GM18507 (cell line): ENCODE measurements at regions not wholly inside any gene's neighbourhood (a gene's known extent, or its start where the extent isn't known, plus 50 kb on each side); places are given as distances from the start of the nearest gene placed in this dataset.

Source experiments
- DNase-seq: peaks from one replicate; pipeline ENCODE4 v3.0.0; 2011; ENCODE audit warnings: low read depth; ENCODE audit not compliant: insufficient read length; ENCODE audit errors: extremely low spot score
- FAIRE-seq: peaks from 2 replicates; lab custom pipeline; 2011; peaks lifted over from hg19 to GRCh38; lab: Jason Lieb, UNC

DNA sequence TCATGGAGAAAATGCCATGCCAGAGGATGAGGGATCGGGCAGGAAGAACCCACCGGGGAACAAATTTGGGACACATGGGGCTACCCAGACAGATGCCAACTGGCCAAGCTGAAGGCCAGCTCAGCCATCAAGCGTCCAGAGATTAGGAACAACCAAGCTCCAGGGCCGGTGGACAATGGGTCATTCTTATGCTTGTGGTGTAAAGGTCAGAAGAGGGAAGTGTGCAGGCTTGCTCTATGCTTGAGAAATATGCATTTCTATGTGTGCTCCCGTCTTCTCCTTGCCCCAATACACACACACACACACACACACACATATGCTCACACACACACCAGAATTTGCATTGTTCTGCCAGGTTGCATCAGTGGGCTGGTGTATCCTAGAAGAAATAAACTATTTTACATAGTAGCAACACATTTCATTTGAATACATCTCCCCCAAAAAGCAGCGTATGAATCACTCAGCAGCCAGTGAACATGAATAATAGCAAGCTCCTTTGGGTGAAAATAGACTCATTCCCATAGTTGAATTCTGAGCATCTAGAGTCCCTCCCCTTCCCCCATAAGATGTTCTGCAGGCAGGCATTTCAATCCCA is 201.9 kb upstream of the PPARGC1A start:
- no peak for FAIRE-seq

DNA sequence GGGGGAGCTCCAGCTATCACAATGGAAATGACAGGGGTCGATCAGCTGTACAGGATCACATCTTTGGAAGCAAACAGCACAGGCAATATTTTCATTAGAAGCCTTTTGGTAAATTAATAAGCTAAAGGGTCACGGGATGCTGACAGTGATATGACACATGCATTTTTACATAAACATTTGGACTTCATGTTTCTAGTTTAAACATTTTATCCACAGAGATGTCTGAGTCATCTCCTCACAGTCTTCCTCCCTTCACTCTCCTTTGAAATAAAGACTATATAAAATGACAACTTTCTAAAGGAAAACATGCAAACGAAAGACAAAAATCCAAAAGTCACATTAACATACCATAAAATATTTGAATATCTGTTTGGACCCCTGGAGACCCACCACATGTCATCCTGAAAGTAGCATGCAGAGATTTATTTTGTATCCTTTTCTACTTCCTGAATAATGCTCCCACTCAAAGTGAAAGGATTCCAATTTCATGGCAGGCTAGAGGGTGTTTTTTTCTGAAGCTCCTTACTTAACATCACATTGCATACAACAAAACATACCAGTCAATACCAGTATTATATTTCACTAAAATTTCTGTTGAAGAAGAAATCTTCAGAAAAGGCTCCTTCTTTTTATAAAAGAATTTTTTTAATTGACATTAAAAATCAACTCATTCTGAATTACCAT is 200.1 kb upstream of the PPARGC1A start:
- no peak for DNase-seq
- no peak for FAIRE-seq

More for the DNA sequence above, 201.9 kb upstream of the PPARGC1A start:
- no peak for DNase-seq

DNA sequence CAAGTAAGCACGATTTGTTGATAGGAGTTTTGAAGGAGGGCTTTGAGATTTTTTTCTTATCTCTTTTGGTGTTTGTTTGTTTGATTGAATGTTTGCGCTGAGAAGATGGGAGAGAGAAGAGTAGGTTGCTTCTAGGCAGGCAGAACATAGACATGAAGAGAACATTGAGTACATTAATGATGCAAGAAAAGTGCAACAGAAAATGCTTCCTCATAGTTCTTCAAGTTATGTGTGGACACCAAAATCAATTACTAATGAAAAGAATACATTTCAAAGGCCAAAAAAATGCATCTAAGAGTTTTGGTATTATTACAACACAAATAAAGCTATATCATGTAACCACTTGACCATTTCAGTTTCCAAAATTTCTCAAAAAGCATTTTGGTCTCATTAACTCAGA is 191.0 kb upstream of the PPARGC1A start:
- FAIRE-seq (no peak), DNase-seq (no peak)

DNA sequence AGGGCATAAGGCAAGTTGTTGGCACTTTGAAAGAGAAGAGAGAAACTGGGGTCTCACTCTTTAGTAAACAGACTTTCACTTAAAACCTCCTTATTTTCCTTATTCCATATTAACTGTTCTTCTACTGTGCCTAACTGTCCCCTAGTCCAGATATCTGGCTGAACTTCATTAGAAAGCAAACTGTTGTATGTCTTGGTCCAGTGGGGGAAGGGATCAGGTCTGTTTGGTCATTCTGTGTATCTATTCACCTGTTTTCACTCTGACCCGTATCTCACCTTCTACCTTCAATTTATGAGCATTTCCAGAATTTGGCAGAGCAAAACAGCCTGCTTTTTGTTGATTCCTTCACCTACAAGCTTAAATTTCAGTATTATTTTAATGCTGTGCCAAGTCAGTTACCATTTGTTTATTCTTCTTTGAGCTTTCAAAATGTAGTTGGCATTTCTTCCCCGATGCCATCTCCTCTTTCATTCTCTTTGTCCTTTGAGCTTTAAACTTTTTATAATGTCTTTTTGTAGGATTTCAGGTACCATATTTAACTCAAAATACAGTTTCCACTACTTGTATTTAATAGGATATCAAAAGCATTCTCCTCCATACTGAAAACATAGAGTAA is 188.6 kb upstream of the PPARGC1A start:
- no peak for DNase-seq
- no peak for FAIRE-seq

DNA sequence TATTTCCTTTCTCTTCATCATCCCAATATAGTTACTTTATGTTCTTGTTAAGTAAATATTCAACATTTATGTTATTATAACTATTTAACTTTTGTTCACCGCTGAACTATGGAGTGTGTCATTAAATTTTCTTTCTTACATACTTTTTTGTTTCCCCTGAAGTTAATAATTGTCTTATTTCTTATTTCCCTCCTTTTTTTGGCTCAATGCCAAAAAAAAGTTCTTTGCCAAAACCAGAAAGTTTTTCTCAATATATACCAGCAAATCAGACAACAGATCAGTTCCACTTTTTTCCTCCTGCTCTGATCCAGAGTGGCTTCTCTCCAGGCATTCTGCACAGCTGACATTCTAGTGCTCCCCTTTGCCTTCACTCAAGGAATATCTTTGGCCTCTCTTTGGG is 187.0 kb upstream of the PPARGC1A start:
- FAIRE-seq (no peak), DNase-seq (no peak)

DNA sequence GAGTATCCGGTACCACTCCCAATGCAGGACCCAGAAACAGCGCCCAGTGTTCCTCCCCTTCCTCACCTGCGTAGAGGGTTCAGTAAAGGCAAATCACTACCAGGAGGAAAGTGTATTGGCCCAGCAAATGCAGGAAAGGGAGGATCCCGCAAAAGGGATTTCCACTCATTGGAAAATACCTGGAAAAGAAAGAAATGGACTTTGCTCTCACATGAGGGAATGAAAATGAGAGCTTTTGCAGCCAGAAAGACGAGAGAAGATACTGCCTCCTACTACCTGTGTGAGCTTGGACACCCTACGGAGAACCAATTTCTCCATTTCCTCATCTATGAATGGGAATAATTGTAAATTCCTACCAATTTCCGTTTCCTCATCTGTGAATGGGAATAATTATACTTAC is 184.1 kb upstream of the PPARGC1A start:
- no peak for FAIRE-seq
- no peak for DNase-seq

DNA sequence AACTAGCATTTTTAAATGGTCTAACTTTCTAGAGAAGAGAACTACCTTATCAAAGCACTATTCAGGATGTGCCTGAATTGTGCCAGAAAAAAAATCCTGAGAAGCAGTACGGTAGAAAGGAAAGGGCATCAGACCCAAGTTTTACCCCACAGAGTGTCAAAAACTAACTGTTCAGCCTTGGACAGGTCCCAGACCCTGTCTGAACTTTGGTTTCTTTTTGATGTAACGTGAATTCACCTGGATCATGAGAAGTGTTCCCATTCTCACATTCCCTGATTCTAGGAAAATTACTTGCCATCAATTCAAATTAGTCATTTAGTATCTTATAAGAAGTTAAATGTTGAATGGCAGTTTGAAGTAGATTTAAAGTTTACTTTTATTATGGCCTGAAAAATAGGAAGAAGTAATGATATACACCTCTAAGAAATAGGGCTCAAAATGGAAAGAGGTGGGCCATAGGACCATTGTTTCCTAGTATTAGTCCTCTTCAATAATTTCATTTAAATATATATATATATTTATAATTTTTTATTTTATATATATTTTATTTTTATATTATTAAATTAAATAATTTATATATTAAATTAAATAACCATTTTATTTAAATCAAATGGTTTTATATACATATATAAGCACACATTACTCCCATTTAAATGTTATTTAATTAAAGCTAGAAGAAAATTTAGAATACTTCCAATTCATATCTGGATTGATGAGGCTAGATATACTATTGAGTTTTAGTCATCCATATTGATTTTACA is 181.9 kb upstream of the PPARGC1A start:
- no peak for DNase-seq
- FAIRE-seq: no peak

DNA sequence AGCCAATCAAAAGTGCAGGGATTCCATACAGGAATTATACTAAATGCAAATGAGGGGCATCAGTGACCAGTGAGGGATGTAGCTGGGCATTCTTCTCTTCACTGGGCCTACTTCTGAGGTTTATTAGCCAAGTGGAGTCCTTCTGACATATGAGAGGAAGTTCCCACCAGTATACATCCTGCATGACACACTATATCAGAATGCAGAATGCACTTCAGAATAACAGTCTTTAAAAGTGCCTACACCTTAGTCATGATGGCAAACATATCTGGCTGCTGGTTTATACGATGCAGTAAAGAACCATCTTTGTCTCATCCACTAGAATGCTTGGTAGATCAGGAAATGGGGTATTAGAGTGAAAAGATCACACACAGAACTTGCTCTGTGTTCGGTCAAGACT is 180.3 kb upstream of the PPARGC1A start:
- no peak for DNase-seq
- no peak for FAIRE-seq

DNA sequence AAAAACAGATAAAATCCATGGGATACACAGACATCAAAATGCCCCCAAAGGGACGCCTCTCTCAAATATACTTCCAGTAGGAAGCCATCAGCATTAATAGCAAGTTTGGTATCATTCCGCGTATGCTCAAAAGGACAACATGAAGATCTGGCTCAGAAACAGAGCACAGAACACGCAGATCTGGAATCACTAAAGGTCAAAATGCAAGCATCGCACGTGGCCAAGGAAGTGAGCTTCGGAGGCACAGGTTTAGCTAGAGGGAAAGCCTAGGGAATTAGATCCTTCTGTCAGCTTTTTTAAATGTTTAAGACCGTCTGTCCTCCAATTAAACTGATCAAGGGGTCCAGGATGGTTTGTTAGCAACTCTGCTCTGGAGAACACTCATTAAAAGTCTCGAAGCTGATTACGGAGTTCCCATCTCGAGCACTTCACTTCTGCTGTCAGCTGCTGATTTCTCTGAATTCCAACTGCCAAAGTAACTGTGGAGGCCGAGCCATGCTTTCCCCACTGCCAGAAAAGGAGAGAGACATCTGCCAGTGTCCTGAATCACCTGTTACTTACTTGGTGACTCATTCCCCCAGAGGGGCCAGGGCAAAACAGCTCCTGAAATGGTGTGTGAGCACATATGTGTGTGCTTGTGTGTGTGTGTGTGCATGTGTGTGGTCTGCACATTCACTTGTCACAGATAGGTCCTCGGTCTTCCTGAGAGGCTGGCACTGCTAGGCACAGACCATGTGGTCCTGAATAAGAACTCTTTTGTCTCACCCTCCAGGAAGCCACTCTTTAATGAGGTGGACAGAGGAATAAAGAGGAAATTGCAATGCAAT is 177.7 kb upstream of the PPARGC1A start:
- FAIRE-seq (no peak), DNase-seq (no peak)

DNA sequence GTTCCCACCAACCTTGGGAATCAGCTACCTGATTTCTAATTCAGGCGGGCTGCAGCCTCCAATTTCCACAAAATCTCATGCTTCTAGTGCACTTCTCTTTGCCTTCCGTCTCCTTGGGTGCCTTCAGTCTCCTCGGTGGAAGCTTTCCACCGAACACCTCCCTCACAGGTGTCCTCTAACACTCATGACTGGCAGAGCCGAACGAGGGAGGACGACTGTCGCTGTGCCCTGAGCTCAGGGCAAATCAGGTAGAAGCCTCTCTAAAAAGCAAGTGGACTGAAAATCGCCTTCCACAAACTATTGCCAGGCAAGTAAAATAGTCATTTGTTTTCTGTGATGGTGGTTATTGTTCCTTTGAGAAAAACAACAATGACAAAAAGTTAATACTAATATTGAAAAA is 176.1 kb upstream of the PPARGC1A start:
- DNase-seq (no peak), FAIRE-seq (no peak)

DNA sequence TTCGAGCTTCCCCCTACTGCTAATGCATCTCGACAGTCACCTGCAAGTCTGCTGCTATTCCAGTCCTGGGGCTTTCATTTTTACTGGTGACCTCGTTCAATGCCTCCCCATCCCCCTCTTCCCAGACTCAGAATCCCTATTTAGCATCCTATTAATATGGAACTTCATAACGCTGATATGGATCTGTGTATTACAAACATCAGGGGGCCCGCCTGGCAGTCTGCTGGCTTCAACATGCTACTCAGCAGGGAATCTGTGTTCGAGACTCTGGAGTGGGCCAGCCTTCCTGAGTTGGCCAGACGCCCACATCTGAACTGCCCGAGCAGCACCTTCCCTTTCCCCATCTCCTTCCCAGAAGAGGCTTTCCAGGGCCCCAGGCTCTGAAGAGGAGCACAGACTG is 173.9 kb upstream of the PPARGC1A start:
- no peak for FAIRE-seq
- DNase-seq: no peak

DNA sequence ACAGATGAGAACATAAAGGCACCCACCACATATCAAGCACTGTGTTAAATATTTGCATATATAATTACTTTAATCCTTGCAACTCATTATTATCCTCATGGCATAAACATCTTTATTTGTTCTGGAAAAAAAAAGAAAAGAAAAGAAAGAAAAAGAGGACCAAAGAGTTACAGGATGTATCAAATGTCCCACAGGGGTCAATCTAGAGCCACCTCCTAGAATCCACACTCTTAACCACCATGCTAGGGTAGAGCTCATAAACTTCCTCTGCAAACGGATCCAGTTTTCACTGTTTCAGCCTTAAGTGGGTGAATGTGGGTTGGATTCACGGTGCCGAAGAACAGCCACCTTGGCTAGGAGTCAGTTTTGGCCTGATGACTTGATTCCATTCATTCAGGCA is 171.1 kb upstream of the PPARGC1A start:
- DNase-seq: no peak
- no peak for FAIRE-seq

DNA sequence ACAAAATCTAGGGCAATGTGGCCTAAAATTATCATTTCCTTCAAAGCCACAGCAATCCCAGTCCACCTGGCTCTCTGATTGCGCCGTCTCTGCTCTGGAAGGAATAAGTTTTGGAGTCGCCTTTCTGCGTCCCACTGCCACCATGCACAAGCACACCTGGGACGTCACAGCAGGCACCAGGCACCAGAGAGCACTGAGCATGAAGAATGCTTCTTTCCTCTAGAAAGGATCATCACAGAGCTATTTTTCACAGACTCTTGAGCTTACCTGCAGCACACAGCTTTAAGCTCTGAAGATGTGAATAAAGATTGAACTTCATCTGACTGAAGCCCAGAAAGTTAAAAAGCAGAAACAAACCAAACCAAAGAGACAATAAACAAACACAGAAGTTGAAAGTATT is 170.0 kb upstream of the PPARGC1A start:
- DNase-seq (no peak), FAIRE-seq (no peak)

DNA sequence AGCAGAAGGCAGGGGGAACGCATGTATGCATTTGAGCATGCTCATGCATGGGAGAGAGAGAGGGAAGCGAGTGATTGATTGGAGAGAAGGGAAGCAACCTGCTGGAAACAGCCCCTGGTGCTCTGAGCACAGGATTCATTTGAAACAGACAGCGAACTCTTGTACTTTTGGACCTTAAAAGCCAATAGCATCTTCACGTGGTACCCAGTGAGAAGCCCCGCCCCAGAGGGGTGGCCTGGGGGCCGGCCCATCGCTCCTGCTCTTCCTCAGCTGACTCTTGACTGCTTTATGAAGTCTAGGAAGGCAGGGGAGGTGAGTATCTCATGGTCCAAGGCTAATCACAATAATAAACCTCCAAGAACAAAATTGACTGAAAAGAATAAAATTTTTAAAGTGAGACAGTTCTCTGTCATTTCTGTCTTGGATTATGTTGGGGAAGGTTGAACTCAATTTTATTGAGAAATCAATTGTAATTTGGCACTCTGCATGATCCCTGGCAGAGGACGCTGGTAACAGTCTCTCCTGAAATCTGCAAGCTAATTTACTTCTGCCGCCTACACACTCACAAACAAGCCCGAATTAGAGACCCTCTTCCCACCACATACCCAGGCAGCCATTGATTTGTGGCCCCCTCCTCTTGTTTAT is 168.2 kb upstream of the PPARGC1A start:
- no peak for DNase-seq
- no peak for FAIRE-seq

DNA sequence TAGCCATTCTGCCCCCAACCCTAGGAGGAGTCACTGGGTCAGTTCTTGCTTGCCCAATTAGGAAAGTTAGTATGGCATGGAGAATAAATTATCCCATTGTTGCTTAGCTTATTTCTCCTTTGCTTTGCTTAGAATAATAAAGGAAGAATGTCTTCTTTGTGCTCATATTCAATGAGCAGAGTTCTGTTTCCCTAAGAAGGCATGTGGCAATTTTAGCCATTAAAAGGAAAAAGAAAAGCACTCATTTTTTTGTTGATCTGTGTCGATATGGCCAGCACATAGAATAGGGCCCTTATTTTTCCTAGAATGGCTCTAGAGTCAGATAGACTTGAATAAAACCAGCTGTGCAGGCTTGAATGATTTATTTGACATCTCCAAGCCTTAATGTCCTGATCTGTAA is 166.4 kb upstream of the PPARGC1A start:
- no peak for DNase-seq
- FAIRE-seq: no peak

DNA sequence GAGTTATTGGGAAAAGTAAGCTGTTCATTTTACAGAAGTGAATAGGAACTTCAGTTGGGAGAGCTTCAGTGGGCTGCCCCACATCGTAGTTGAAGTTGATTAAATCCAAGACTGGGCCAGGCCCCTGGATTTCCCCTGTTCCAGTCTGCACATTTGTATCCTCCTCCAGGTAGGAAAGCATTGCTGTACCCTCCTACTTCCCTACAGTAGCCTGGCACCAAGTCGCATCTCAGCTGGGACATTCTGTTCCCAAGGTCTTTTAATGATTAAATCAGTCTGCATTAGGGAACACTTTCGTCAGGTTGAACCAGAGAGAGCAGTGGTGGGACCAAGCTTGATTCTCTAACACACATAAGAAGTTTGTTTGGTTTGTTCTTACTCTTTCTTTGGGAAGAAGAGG is 165.8 kb upstream of the PPARGC1A start:
- FAIRE-seq: no peak

DNA sequence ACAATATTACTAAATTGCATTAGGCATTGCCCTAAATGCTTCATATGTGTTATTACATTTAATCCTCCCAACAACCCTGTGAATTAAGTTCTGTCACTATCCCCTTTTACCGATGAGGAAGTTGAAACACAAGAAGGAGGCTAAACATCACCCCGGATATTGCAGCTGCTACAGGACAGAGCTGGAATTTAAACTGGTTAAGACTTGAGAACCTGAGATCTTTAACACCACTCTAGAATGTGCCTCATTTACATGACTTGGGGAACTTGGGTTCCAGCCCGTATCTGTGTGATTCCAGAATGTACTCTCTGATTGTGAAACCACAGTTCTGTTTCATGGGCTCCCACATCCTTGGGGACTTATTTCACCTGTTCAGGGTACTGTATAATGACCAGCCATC is 165.1 kb upstream of the PPARGC1A start:
- DNase-seq (no peak), FAIRE-seq (no peak)

More for the DNA sequence above, 165.8 kb upstream of the PPARGC1A start:
- no peak for DNase-seq

DNA sequence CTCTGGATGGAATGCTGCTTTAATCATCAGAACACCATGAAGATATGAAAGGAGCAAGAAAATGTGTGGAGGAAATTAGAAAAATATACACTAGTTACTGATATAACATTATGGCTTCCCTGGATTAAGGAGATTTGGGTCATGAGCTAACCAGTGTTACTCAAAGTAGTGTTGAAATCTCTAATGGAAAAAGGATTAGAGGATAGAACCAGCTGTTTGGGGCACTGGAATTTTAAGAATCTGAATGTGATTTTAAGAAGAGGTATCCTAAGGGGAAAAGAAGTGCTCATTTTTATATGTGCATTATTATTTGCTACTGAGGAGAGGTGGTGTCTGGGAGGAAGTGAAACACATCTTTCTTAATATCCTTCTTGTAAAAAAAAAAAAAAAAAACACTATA is 164.1 kb upstream of the PPARGC1A start:
- no peak for DNase-seq
- FAIRE-seq: no peak
